ENCODE measurements at regions not wholly inside any gene's neighbourhood (a gene's known extent, or its start where the extent isn't known, plus 50 kb on each side); places are given as distances from the start of the nearest gene placed in this dataset.

DNA sequence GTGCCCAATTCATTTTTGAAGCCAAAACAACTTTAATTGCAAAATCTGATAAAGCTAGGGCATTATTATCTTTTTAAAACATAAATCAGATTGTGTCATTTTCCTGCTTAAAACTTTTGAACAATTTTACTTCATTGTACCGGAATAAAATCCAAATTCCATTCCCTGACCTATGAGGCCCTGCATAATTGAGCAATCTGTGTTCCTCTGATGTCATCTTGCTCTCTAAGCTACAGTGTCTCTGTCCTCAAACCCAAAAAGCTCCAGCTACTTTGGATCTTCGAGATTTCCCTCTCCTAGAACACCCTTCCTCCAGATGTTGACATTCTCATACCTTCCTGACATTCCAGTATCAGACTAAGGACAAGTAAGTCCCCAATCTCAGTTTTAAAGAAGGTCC lies 395.9 kb downstream of the LRATD1 start:
- TF ChIP-seq, protein P1, sequence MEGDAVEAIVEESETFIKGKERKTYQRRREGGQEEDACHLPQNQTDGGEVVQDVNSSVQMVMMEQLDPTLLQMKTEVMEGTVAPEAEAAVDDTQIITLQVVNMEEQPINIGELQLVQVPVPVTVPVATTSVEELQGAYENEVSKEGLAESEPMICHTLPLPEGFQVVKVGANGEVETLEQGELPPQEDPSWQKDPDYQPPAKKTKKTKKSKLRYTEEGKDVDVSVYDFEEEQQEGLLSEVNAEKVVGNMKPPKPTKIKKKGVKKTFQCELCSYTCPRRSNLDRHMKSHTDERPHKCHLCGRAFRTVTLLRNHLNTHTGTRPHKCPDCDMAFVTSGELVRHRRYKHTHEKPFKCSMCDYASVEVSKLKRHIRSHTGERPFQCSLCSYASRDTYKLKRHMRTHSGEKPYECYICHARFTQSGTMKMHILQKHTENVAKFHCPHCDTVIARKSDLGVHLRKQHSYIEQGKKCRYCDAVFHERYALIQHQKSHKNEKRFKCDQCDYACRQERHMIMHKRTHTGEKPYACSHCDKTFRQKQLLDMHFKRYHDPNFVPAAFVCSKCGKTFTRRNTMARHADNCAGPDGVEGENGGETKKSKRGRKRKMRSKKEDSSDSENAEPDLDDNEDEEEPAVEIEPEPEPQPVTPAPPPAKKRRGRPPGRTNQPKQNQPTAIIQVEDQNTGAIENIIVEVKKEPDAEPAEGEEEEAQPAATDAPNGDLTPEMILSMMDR (conservative IDR thresholded peaks at IDR 0.05; ENCODE audit: low read depth), result no peak
- POLR2A ChIA-PET (ENCODE audit: low non-redundant PET), result no interaction called here
- DNase-seq (ENCODE audit: low spot score), result no peak
- CTCF ChIA-PET, result interaction anchor here (0.6 kb wide), 1 partner anchor 760 kb away, joined by 3 read pairs; no protein-coding TSS in a partner anchor
- H3K27ac ChIP-seq, result no peak overlapping the region

- TF ChIP-seq, protein P1 (conservative IDR thresholded peaks at IDR 0.05; ENCODE audit: low read depth), result no peak
- no peak overlapping the region for H3K27ac ChIP-seq
- no peak for DNase-seq (ENCODE audit: low spot score)
- POLR2A ChIA-PET (ENCODE audit: low non-redundant PET), result no interaction called here
- CTCF ChIA-PET, result no interaction called here
Observed at GRCh38 chr2:15031745-15032240, 399.3 kb downstream of the LRATD1 start.

DNA sequence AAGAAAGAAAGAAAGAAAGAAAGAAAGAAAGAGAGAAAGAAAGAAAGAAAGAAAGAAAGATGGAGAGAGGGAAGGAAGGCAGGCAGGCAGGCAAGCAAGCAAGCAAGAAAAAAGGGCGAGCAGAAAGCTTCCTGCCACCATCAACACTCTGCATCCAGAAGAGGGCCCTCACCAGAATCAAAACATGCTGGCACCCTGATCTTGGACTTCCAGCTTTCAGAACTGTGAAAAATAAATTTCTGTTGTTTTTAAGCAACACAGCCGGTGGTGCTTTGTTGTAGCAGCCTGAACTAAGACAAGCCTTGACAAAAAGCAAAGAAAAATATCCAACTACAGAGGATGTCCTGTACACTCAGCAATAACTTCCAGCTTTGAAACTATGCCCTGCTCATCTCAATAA lies 401.7 kb downstream of the LRATD1 start:
- ChIA-PET POLR2A (ENCODE audit: low non-redundant PET) (no interaction called here), CTCF (no interaction called here)
- H3K27ac ChIP-seq, result no peak overlapping the region
- DNase-seq (ENCODE audit: low spot score), result no peak
- TF ChIP-seq, protein P1 (conservative IDR thresholded peaks at IDR 0.05; ENCODE audit: low read depth), result no peak

GRCh38 chr2:15034860-15035259 lies 402.3 kb downstream of the LRATD1 start:
- TF ChIP-seq, protein P1 (conservative IDR thresholded peaks at IDR 0.05; ENCODE audit: low read depth), result no peak
- CTCF ChIA-PET, result no interaction called here
- POLR2A ChIA-PET (ENCODE audit: low non-redundant PET), result no interaction called here
- H3K27ac ChIP-seq, result no peak overlapping the region
- no peak for DNase-seq (ENCODE audit: low spot score)

DNA sequence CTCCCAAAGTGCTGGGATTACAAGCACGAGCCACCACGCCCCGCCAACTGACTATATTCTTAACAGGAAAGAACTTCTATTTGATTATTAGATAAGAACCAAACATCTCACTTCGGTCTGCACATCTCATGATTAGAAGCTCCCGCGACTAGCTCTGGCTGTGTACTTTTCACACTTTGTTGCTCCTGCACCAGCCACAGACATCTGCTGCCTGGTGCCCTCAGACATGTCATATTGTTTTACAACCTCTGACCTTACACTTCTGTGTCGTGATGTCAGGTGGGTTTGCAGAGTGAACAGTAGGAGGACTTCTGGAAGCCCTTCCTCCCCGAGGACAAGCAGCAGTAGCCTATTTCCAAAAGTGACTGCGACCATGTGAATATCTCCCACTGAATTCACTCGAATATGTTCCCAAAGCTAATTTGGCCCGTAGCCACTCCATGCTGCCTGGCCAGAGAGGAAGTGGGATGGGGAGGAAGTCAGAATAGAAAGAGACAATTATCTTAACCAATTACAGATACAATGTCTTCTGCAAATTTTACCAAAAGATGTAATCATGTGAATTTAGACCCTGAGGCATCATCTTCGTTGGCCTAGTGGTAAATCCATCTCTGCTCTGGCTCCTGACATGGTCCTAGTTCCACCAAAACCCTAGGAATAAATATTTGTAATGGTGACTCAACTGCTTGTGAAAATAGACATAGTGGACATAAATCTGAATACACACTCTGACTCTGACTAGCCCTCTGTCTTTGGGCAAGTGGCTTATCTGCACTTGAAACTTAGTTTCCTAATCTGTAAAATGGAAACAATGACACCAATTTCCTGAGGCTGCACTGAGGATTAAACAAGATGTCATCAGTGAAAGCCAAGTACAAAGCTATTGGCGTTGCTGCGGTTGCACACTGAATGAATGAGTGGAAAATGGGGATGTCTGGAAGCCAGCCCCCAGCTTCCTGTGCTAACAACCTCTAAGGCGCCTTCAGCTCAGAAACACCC lies 406.1 kb downstream of the LRATD1 start:
- no peak for DNase-seq (ENCODE audit: low spot score)
- ChIA-PET CTCF (interaction anchor here (0.6 kb wide), 1 partner anchor 100 kb away, joined by 3 read pairs; no protein-coding TSS in a partner anchor), POLR2A (ENCODE audit: low non-redundant PET) (no interaction called here)
- H3K27ac ChIP-seq, result no peak overlapping the region
- TF ChIP-seq, protein P1 (conservative IDR thresholded peaks at IDR 0.05; ENCODE audit: low read depth), result no peak

DNA sequence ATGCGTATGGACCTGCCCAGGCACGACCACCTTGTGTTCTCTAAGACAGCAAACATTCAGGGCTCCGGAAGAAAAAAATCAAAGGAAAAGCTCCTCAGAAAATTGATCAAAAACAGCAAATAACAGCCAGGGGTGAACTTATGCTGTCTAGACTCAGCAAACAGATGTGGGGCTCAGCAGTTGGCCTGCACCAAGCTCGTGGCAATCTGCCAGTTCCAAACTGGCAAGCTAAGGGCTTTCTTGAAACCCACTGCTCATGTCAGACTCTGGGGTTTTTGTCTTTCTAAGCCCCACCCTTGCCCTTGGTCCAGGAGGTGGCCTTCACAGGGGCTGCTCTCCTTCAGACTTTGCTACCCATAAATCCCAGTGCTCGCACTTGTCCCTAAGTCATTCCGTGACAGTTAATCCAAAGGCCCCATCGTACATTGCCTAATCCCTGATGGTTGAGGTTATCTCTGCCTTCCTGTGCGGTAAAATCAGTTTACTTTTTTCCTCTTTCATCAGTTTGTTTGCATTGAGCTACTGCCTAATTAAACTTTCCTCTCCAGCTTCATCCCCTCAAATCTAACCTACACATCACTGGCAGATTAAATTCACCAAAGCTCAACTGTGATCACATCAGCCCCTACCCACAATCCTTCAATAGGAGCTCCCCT lies 408.0 kb downstream of the LRATD1 start:
- POLR2A ChIA-PET (ENCODE audit: low non-redundant PET), result no interaction called here
- no peak for DNase-seq (ENCODE audit: low spot score)
- CTCF ChIA-PET, result no interaction called here
- TF ChIP-seq, protein P1 (conservative IDR thresholded peaks at IDR 0.05; ENCODE audit: low read depth), result no peak
- H3K27ac ChIP-seq, result no peak overlapping the region
